ENCODE measurements at regions not wholly inside any gene's neighbourhood (a gene's known extent, or its start where the extent isn't known, plus 50 kb on each side); places are given as distances from the start of the nearest gene placed in this dataset.

GRCh38 chr20:6525447-6526303, 241.8 kb upstream of the BMP2 start:
- Histone ChIP-seq H3K4me1 (no peaks in the 10 kb centered on the region), H3K9me3 (peaks cover 0 to 14% (median 0%) of the 10 kb centered on the region in 3 donors), H3K27me3 (no peaks in the 10 kb centered on the region), H3K4me3 (no peak overlapping the region), H3K27ac (no peak overlapping the region), H3K36me3 (no peaks in the 10 kb centered on the region)
- DNase-seq, result no peak
- intact Hi-C loops (cut with DNase I; ENCODE audit: low total_unique reads), result no loop called here
- TF ChIP-seq CTCF (IDR thresholded peaks at IDR 0.05), result no peak

- Histone ChIP-seq H3K4me1 (no peaks in the 10 kb centered on the region), H3K27me3 (no peaks in the 10 kb centered on the region), H3K9me3 (peaks cover 0 to 14% (median 0%) of the 10 kb centered on the region in 3 donors), H3K4me3 (no peak overlapping the region), H3K27ac (no peak overlapping the region), H3K36me3 (no peaks in the 10 kb centered on the region)
- TF ChIP-seq CTCF (IDR thresholded peaks at IDR 0.05), result no peak
- intact Hi-C loops (cut with DNase I; ENCODE audit: low total_unique reads), result no loop called here
- DNase-seq, result no peak
Observed at GRCh38 chr20:6524305-6524704, 243.2 kb upstream of the BMP2 start.

GRCh38 chr20:6519556-6519955, 247.9 kb upstream of the BMP2 start:
- peaks cover 0 to 8% (median 0%) of the 10 kb centered on the region in 3 donors for H3K9me3 ChIP-seq
- no peak for TF ChIP-seq CTCF (IDR thresholded peaks at IDR 0.05)
- no peak overlapping the region for H3K4me3 ChIP-seq
- no peak for DNase-seq
- no peaks in the 10 kb centered on the region for H3K27me3 ChIP-seq
- no peak overlapping the region for H3K27ac ChIP-seq
- no peaks in the 10 kb centered on the region for H3K36me3 ChIP-seq
- intact Hi-C loops (cut with DNase I; ENCODE audit: low total_unique reads), result no loop called here
- H3K4me1 ChIP-seq, result no peaks in the 10 kb centered on the region

GRCh38 chr20:6515261-6515660, 252.2 kb upstream of the BMP2 start:
- no peak for TF ChIP-seq CTCF (IDR thresholded peaks at IDR 0.05)
- Histone ChIP-seq H3K4me3 (no peak overlapping the region), H3K27me3 (no peaks in the 10 kb centered on the region), H3K36me3 (no peaks in the 10 kb centered on the region), H3K27ac (no peak overlapping the region), H3K9me3 (no peaks in the 10 kb centered on the region), H3K4me1 (no peaks in the 10 kb centered on the region)
- intact Hi-C loops (cut with DNase I; ENCODE audit: low total_unique reads), result no loop called here
- DNase-seq, result no peak

GRCh38 chr20:6513599-6513998, 253.9 kb upstream of the BMP2 start:
- DNase-seq, result no peak
- TF ChIP-seq CTCF (IDR thresholded peaks at IDR 0.05), result no peak

More at GRCh38 chr20:6513599-6513998, 253.9 kb upstream of the BMP2 start:
- H3K27ac ChIP-seq, result no peak overlapping the region
- H3K4me1 ChIP-seq, result no peaks in the 10 kb centered on the region
- intact Hi-C loops (cut with DNase I; ENCODE audit: low total_unique reads), result no loop called here
- no peaks in the 10 kb centered on the region for H3K36me3 ChIP-seq
- H3K27me3 ChIP-seq, result no peaks in the 10 kb centered on the region
- H3K9me3 ChIP-seq, result peaks cover 0 to 6% (median 0%) of the 10 kb centered on the region in 3 donors
- H3K4me3 ChIP-seq, result no peak overlapping the region
